ENCODE measurements at regions not wholly inside any gene's neighbourhood (a gene's known extent, or its start where the extent isn't known, plus 50 kb on each side); places are given as distances from the start of the nearest gene placed in this dataset.
"Not testable (repeated sequence)": the region's sequence is repeated elsewhere in the genome, so short reads cannot be mapped to it uniquely, and the experiment has no call there.

DNA sequence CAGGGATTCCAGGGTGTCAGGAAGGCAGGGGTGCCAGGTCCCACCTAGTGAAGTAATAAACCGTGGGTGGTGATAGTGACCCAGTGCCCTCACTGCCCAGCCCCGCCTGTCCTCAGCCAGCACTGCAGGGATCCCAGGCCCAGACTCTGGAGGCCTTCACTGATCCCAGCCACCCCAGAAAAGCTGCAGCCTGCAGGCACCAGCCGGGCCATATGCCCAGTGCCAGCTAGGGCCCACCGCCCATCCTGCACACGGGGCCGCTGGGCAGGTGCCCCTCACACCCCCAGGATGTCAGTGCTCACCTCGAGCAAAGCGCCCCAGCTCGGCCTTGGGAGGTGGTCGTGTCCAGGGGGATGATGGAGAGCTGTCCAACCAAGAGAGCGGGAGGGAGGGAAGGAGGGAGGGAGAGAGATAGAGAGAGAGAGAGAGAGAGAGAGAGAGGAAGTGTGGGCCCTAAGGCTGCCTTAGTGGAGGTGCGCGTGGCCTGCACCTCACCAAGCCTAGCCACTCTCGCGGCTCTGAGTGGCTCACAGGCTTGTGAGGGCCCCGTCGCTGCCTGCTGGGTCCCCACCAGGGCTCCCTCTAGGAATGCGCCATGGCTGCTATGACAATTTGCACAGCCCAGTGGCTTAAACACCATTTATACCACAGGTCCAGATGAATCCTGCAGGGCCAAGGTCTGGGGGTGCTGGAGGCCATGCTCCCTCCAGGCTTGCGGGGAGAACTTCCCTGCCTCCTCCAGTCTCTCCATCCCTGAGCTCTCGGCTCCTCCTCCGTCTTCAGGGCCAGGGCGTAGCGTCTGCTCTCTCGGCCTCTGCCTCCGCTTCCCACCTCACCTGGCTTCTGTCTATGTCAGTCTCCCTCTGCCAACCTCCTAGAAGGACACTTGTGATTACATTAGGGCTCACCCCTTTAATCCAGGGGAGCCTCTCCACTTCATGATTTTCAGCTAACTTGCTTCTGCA is 401.0 kb downstream of the TMEM121 start:
- Histone ChIP-seq H3K27ac (ENCODE audit: low read depth, low read length, poor library complexity, severe bottlenecking) (no peak overlapping the region), H3K4me3 (ENCODE audit: low read depth, low read length, poor library complexity, severe bottlenecking) (no peak overlapping the region), H3K27me3 (replicated peaks; ENCODE audit: insufficient read depth, low read depth, low read length, poor library complexity) (peaks cover 21% of the 10 kb centered on the region), H3K4me1 (ENCODE audit: insufficient read depth, low read length, poor library complexity, severe bottlenecking) (no peaks in the 10 kb centered on the region), H3K36me3 (ENCODE audit: insufficient read depth, low read length, poor library complexity, severe bottlenecking) (no peaks in the 10 kb centered on the region), H3K9me3 (ENCODE audit: low read depth, low read length, poor library complexity, severe bottlenecking) (no peaks in the 10 kb centered on the region)
- no peak for DNase-seq (ENCODE audit: low spot score)
- ChIA-PET CTCF (no interaction called here), POLR2A (ENCODE audit: low non-redundant PET) (no interaction called here)
- intact Hi-C loops (cut with micrococcal nuclease; ENCODE audit: unreplicated experiment) = no loop called here
- TF ChIP-seq, protein P1, sequence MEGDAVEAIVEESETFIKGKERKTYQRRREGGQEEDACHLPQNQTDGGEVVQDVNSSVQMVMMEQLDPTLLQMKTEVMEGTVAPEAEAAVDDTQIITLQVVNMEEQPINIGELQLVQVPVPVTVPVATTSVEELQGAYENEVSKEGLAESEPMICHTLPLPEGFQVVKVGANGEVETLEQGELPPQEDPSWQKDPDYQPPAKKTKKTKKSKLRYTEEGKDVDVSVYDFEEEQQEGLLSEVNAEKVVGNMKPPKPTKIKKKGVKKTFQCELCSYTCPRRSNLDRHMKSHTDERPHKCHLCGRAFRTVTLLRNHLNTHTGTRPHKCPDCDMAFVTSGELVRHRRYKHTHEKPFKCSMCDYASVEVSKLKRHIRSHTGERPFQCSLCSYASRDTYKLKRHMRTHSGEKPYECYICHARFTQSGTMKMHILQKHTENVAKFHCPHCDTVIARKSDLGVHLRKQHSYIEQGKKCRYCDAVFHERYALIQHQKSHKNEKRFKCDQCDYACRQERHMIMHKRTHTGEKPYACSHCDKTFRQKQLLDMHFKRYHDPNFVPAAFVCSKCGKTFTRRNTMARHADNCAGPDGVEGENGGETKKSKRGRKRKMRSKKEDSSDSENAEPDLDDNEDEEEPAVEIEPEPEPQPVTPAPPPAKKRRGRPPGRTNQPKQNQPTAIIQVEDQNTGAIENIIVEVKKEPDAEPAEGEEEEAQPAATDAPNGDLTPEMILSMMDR (conservative IDR thresholded peaks at IDR 0.05; ENCODE audit: low read depth, low read length) = no peak
- TF ChIP-seq EZH2 (IDR thresholded peaks at IDR 0.05; ENCODE audit: borderline replicate concordance, low read depth, low read length, poor library complexity, severe bottlenecking) = no peak
- no TSS peak for BruUV-seq (replicated peaks)

DNA sequence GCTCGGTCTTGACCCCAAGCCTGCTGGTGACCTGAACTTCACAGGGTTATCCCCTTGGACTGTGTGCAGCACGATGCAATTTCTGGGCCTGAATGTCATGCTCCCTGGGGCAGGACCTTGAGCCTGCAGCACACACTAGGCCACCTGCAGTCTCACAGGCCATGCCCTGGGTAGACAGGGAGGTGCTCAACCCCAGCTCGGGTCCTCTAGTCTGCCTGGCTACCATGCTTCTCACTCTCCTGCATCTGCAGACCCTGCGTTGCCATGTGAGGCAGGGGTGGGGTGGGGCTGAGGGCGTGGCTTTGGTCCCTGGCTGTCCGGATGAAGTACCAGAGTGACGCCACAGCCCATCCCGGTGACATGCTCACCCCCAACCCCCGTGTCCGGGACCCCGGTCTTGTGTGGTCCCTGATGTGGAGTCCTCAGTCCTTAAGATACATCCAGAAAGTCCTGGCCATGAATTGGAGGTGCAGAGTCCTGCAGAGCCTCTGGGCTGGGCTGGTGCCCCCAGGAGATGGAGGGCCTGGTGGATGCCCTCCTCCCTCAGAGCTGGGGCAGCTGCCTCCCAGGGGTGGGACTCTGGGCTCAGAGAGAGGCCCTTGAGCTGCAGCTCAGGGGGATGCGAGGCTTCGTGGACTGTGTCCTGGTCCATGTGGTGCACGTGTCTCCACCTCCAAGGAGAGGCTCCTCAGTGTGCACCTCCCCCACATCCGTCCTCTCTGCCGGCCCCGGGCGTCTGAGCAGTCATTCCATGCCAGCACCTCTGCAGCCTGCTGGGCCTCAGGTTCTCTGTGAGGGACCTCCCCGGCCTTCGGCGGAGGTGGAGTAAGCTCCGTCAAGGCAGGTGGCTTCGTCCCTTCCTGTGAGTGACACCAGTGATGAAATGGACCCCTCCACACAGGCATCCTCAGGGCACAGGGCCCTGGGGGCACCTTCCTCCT is 402.1 kb downstream of the TMEM121 start:
- BruUV-seq (replicated peaks); intact Hi-C loops (cut with micrococcal nuclease; ENCODE audit: unreplicated experiment); CTCF ChIA-PET; H3K4me3 ChIP-seq (ENCODE audit: low read depth, low read length, poor library complexity, severe bottlenecking); H3K4me1 ChIP-seq (ENCODE audit: insufficient read depth, low read length, poor library complexity, severe bottlenecking); POLR2A ChIA-PET (ENCODE audit: low non-redundant PET); H3K36me3 ChIP-seq (ENCODE audit: insufficient read depth, low read length, poor library complexity, severe bottlenecking); H3K27ac ChIP-seq (ENCODE audit: low read depth, low read length, poor library complexity, severe bottlenecking); DNase-seq (ENCODE audit: low spot score); H3K9me3 ChIP-seq (ENCODE audit: low read depth, low read length, poor library complexity, severe bottlenecking): not testable (repeated sequence)
- H3K27me3 ChIP-seq (replicated peaks; ENCODE audit: insufficient read depth, low read depth, low read length, poor library complexity) = peaks cover 31% of the 10 kb centered on the region

DNA sequence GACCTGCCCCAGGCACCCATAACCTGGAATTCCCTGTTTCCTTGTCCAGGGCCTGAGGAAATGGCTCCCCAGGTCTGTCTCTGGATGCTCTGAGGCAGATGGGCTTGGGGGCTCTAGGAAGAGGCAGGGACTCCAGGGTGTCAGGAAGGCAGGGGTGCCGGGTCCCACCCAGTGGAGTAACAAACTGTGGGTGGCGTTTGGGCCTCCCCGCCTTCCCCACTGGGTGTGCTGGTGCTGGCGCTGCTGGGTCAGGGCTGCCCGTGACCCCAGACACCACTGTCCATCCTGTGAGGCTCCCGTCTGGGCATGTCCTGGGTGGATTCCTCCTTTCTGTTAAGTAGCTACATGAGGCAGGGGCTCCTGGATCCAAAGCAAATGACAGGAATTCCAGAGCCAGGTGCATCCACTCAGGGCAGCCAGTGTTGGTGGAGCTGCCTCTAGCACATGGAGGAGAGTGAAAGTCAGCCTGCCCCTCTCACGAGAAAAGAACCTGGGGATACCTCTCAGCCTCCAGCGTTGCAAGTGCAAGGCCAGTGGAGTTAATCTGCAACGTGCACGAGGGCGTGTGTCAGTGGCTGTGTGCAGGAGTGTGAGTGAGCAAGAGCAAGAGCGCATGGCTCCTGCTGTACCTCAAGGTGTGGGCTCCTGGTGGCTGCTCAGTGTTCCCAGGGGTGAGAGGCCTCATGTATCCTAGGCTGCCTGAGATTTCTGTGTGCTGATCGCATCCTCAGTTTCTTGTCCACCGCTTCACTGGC is 403.1 kb downstream of the TMEM121 start:
- no peak for DNase-seq (ENCODE audit: low spot score)
- Histone ChIP-seq H3K36me3 (ENCODE audit: insufficient read depth, low read length, poor library complexity, severe bottlenecking) (no peaks in the 10 kb centered on the region), H3K27ac (ENCODE audit: low read depth, low read length, poor library complexity, severe bottlenecking) (no peak overlapping the region), H3K4me1 (ENCODE audit: insufficient read depth, low read length, poor library complexity, severe bottlenecking) (no peaks in the 10 kb centered on the region), H3K9me3 (ENCODE audit: low read depth, low read length, poor library complexity, severe bottlenecking) (no peaks in the 10 kb centered on the region), H3K27me3 (replicated peaks; ENCODE audit: insufficient read depth, low read depth, low read length, poor library complexity) (peaks cover 42% of the 10 kb centered on the region), H3K4me3 (ENCODE audit: low read depth, low read length, poor library complexity, severe bottlenecking) (no peak overlapping the region)
- BruUV-seq (replicated peaks) = no TSS peak
- ChIA-PET POLR2A (ENCODE audit: low non-redundant PET) (no interaction called here), CTCF (no interaction called here)
- TF ChIP-seq EZH2 (IDR thresholded peaks at IDR 0.05; ENCODE audit: borderline replicate concordance, low read depth, low read length, poor library complexity, severe bottlenecking) = no peak
- TF ChIP-seq, protein P1 (conservative IDR thresholded peaks at IDR 0.05; ENCODE audit: low read depth, low read length) = no peak
- intact Hi-C loops (cut with micrococcal nuclease; ENCODE audit: unreplicated experiment) = no loop called here
